NCI-H2107 treated with DMSO at 0.1 percent for 48 hours (cell line): ENCODE measurements at regions not wholly inside any gene's neighbourhood (a gene's known extent, or its start where the extent isn't known, plus 50 kb on each side); places are given as distances from the start of the nearest gene placed in this dataset.

Experiments used
- DNase-seq: peaks from one replicate; lab custom pipeline; 2025; ENCODE audit not compliant: unreplicated experiment; lab: John Stamatoyannopoulos, UW

DNA sequence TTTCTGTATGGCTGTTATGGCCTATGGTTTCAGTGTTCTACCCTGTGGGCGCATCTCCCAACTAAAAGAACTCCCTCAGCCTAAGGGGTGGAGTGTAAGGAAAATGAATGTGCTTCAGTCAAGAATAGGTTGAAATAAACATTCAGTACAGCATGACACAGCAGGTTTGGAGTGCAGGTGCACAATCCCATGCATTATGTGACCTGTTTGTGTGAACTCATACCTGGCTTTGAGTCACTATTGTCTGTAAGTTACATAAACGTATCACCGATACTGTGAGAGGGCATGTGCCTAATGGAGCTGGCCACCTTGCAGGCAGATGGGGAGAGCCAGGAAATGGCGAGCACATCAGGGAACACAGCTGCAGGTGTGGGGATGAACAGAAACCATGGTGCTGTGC is 216.0 kb downstream of the DSEL start:
- DNase-seq, result no peak

DNA sequence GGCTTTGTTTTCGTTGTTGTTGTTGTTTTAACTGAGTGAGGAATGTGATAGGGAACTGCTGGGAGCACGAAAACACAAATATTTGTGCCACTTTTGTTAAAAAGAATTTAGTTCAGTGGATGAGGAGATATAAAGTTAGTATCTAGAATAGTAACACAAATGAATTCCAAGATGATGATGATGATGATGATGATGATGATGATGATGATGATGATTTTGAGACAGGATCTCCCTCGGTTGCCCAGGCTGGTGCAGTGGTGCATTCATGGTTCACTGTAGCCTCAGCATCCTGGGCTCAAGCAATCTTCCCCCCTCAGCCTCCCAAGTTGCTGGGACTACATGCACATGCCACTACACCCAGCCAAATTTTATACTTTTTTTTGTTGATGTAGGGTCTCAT is 223.7 kb downstream of the DSEL start:
- DNase-seq, result no peak

DNA sequence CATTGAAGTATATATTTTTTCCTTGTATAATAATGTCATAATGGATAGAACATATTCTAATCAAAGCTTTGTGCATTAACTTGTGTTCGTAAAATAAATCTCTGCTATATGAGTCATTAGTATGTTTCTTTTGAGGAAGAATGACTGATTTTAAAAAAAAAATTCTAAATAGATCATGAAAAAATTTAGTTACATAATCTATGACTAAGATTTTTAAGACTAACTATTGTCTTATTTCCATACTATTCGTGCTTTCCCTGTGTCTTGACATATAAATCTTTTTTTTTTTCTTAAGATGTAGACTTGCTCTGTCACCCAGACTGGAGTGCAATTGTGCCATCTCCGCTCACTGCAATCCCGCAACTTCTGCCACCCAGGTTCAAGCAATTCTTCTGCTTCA is 226.1 kb downstream of the DSEL start:
- DNase-seq, result no peak

DNA sequence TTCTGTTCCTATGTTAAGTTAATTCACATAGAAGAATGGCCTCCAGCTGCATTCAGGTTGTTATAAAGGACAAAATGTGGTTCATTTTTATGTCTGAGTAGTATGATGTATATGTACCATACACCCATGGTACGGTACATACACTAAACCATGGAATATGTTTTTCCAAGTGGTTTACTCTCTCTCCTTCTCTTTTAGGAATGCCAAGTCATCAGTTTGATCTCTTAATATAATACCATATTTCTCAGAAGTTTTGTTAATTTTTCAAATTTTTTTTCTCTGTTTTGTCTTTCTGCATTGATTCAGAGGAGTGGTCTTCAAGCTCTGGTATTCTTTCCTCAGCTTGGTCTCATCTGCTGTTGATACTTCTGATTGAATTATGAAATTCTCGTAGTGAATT is 230.9 kb downstream of the DSEL start:
- no peak for DNase-seq

DNA sequence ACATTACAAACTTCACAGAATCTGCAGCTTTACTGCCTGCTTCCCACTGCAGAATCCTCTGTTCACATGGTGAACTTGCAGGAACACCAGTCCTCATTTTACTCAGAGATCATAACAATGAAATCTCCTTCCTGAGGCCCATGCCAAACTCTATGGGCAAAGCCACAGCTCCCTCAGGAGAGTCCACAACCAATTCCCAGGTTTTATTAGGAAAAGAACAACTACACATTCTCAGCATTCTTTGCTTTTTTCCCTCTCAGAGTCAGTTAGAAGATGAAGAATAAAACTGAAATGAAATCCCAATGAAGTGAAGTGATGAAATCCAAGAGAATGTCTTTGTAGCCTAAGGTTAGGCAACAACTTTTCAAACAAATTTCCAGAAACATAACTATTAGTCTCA is 233.7 kb downstream of the DSEL start:
- DNase-seq, result no peak

DNA sequence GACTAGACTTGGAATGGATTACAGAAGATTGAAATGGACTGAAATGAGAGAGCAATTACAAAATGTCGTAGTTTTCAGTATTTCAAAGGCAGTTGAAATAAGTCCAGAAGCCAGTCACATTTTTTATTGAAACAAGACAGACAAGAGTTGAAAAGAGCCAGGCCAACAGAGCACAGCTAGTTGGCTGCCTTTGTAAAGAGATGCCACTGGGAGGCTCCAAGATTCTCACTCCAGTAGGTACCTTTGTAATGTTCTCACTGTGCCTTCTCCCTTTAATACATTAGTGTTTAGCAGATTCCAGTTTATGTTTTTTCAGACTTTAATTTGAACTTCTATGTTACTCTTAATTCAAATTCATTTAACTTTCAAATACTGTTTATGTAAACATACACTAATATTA is 234.8 kb downstream of the DSEL start:
- no peak for DNase-seq

DNA sequence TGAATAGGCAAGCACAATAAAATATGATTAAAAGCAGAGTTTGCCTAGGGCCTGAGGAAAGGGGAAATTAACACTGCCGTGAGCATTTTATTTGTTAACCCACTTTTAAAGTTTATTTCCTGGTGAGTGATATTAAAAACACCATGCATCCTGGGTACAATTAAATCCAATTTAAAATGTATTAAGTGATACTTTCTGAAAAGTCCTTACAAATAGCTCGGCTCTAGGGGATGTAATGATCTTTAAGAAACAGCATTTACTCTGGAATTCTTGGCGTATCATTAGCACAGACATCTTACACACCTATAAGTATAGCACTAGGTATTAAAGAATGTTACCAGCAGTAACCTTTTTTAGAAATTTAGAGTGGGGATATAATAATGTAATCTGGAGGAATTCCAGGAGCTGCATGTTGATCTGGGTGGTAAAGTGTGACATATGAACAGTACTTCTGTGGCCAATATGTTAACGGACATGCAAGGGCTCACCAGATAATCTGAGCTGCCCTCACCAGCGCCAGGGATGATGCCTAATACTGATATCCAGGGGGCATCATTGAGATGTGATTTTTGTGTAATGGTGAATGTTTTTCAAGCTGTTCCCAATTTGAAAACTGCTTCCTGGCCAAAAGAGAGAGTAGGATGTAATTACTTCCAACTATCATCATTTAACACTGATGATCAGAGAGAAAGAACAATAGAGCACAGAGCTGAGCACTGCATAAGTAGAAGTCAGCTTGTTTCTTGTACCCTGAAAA is 235.9 kb downstream of the DSEL start:
- no peak for DNase-seq

DNA sequence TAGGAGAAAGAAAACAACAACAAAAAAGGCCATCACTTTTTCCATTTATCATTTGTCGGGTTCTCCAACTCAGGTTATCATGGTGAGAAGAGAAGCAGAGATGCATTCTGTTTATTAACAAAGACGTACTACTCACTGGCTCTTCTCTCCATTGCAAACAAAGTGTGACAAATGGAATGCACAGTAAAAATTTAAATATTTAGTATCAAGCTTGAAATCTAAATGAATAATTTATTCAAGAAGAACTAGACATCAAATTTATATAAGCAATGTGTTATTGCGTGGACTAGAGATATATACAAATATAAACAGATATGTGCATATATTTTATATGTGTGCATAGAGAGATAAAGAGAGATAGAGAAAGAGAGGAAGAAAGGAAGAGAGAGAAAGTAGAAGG is 236.5 kb downstream of the DSEL start:
- no peak for DNase-seq

DNA sequence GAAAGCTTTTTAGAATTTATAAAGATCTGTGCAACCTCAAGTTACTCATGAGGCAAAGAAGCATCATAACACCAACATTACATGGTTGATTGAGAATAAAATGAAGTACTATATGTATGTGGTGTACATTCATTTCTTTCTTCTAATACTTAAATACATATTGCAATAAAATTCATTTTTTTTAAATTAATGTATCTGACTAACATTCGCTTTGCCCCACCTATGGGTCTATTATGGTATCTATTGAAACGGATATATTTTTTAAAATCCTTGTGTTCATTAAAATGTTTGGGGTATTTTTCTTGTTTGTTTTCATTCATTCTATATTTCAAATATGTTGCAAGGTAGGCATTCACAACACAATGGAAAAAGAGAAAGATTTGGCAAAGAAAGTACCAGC is 237.5 kb downstream of the DSEL start:
- DNase-seq, result no peak

DNA sequence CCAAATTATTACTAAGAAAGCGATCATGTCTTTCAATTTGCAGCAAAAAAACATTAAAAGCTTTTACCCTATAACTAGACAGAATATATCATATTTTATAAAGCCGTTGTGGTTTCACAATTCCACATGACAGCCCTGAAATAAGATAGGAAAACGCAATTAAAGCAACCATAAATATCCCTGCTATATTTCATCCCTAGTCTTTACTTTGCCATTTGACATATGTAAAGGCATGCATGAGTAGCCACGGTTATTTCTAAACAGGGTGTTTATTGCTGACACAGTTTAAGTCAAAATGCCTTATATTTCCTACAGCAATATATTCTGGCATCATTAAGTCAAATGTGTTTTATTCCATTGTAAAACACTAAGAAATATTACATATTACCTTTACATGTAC is 239.9 kb downstream of the DSEL start:
- DNase-seq, result no peak

DNA sequence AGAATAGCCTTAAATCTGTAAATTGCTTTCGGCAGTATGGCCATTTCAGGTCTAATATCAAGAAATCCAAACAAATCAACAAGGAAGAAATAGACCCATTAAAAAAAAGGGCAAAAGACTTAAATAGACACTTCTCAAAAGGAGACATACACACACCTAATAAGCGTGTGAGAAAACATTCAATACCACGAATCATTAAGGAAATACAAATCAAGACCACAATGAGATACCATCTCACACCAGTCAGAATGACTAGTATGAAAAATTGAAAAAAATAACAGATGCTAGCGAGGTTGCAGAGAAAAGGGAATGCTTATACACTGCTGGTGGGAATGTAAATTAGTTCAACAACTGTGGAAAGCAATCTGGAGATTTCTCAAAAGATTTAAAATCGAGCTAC is 243.2 kb downstream of the DSEL start:
- DNase-seq, result no peak

DNA sequence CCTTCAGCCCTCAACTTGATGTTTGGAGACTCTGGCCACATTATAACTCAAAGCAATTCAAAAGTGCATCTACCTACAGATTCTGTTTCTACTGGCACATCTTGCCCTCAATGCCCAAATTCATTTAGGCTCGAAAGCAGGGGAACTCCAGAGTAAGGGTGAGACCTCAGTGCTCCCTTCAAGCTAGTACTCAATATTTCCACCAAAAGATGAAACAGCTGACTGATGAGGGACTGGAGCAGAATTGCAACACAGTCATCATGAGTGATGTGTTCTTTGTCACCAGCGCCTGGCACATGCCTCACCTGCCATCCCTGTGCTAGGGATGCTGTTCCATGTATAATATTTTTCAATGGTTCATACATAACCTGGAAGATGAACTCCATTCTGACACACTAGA is 247.3 kb downstream of the DSEL start:
- no peak for DNase-seq

DNA sequence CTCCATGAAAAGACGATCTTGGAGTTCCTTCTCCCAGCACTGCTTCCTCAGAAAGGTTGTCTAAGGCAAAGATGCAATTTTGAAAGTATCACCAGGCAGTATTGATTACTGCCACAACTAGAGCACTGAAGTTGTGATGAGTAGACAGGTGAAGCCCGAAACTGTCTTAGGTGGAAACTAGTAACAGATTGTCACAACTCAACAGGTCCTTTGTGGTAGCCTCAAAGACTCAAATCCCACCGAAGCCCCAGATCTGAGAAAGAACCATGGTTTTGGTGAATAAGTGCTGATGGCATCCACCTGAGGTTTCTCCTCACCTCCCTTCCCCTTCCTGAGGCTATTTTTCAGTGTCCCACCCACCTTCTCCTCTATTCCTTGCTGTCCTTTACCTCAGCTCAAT is 248.0 kb downstream of the DSEL start:
- no peak for DNase-seq

DNA sequence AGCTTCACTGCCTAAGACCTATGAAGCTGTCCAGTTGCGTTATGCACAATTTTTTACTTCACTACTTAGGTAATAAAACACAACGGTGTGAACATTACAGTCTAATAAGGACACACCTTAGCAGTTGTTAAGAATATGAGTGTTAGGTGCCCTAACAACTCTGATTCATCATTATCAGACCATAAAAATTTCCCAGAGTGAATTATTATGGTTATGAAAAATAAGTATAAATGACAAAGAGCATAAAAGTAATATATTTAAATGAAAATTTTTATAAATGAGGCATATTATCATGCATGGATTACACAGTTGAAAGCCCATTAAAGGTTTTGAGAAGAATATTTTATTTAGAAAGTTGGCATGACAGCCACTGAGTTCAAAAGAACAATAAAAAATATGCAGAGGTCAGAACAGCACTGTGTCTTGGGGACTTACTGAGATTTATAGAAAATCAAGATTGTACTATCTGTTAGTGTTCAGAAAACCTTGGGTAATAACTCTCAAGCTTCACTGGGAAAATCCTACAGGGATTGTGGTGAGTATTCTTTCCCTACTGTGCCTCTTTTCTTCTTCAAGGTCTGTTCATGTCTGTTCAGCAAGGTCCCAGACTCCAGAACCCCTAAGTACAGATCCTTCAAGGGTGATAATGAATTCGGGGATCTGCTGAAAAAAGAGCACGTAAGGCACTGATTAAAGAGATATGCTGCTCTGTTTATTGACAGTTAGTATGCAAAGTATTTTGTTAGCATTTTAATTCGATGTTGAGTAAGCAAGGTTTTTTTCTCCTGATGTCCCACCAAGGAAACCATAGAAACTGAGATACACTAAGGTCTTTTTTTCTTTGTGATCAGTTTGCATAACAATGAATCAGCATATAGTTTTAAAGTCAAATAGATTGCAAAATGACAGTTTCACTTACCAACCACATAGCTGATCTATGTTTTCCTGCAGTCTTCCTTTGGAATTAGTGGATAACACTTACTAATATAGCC is 250.0 kb downstream of the DSEL start:
- DNase-seq, result no peak

DNA sequence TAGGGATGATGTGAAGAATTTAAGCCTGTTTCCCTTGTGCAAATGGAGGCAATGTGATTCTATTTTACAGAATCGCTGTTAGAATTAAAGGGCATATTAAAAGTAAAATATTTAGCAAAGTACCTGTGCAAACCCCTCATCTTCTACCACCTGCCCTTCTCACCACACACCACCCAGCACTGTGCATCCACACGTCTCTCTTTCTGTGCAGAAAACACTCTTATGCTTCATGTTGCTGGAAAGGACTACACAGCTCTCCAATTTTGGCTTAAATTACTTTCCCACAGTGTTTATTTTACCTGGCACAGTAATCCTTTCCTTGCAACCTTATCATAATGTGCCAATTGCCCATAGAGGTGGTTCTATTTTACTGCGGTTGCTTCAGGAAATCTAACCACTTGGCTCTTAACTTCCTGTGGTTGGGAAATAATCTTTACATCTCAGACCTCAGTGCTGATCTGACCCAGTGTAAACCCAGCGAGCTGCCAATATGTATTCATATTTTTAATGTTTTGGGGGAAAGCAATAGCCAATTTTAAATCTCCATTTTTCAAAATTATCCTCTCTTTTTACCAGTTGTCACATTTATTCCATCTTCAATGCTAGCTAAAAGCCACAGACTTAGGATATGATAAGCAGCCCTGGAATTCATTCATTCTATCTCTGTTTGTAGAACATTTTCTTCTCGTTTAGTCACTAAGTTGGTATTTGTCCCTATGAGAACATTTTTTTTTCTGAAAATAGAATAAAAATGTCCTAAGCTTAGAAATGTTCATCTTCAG is 250.9 kb downstream of the DSEL start:
- peak; percentile 50 for DNase-seq

DNA sequence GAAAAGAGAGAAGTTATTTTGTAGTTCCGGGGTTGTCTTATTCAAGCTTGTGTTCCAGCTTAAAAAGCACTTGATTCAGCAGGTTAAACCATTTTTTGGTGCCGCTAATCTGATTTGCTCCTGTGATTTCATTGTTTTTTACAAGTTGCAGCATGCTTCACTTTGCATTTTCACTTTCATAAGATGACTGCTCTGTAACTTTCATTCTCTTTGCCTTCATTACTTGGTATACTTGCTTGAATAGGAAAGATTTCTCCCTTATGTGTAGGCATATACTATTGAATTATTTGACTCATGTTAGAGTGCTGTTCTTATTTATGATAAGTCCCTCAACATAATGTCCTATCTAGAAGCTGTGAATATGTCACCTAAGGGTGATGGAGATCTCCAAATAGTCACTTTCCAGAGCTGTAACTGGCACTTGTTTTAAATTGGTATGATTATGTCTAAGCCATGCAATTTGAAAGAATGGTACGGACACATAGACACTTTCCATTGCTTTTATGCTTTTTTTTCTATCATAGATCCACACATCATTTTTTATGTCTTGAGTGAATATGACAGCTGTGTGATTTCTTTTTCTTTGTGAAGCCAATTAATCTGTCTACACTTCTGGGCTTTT is 254.5 kb downstream of the DSEL start:
- no peak for DNase-seq

DNA sequence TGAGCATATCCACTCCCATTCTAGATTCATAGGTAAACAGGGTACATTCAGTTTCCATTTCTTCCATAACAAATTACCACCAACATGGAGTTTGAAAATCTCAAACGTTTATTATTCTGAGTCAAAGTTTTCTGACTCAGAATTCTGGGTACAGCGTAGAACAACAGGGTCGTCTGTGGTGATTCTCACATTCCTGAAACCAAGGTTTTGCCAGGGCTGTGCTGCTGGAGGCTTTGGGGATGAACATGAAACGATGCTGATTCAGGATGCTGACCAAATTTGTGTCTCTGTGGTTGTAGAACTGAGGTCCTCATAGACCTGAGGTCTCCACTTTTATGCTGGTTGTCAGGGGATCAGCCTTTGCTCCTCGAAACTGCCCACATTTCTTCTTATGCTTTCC is 255.7 kb downstream of the DSEL start:
- no peak for DNase-seq

DNA sequence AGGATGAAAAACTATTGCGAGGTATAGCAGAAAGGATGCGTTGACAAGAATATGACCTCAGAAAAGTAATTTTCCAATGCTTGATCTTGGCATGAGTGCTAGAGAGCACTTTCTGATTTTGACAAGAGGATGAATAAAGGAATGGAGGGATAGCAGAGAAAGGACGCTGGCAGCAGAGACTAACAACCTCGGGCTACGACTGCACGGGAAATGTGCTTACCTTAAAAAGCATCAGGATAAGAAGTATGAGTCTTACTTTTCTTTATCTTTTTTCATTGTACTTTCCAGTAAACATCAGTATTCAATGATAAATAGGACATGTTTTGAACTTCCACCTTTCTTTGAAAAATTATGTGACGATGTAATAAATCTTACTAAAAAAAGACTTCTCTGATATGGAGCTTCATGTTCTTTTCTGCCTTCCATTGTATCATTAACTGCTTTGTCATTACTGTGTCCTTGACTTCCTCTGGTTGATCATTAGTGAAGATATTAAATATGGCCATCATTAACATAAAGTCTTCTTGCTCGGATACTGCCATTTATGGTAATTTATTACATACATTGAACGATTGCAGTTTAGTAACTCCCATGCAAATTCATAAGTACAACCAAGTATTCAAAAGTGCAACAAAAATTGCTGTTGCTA is 265.6 kb downstream of the DSEL start:
- no peak for DNase-seq

DNA sequence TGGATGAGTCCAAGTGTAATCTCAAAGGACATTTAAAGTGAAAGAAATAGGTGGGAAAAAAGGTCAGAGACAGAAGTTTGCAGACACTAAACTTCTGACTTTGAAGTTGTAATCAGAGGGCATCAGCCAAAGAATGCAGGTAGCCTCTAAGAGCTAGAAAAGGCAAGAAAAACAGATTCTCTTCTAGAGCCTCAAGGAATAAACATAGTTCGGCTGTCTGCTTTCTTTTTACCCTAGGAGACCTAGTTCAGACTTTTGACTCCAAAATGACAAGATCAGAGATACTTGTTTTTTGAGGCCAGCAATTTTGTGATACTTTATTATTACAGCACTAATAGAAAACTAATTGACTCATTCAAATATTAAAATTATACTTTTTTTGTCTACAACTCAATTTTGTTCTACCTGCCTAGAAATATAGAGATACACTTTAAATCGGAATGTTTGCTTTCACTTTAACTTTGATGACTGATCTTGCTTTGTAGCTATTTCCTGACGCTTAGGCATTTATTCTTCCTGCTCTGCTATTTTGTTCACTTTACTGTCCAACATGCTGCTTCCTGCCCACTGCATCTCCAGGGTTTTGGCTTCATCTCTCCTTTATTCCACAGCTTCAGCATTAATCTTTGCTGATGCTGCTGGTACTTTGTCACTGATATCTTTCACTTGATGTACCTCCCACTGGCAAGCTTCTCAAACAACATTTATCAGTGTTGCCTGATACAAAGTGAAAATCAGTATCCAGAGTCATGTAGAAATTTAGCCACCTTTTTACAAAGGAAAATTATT is 272.5 kb downstream of the DSEL start:
- no peak for DNase-seq

DNA sequence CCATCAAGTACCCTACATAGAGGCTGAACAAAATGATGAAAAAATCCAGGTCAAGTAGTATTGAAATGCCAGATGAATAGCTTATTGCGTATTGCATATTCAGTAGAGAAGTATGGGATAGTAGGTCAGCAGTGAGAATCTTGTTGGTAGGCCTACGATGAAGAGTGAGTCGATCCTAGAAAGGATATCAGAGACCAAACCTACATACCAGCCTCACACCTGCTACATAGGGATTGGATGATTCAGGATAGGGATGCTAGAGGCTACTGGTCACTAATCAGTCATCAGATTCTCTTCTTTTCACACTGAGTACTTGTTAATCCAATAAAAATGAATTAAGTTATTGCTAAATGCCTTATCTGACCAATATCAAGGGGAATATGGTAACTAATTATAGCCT is 274.5 kb downstream of the DSEL start:
- DNase-seq, result no peak
